ENCODE measurements at regions not wholly inside any gene's neighbourhood (a gene's known extent, or its start where the extent isn't known, plus 50 kb on each side); places are given as distances from the start of the nearest gene placed in this dataset.

GRCh38 chr4:42235304-42236021, 83.0 kb upstream of the BEND4 start:
- no peak for TF ChIP-seq CTCF (conservative IDR thresholded peaks at IDR 0.05; ENCODE audit: low read depth in 2 of 2)
- TF ChIP-seq EZH2phosphoT487 (IDR thresholded peaks at IDR 0.05; ENCODE audit: unreplicated experiment) = no peak
- TF ChIP-seq ETS1 (IDR thresholded peaks at IDR 0.05) = no peak
- no peak for TF ChIP-seq EZH2 (IDR thresholded peaks at IDR 0.05; ENCODE audit: low read depth, unreplicated experiment)
- no peak for TF ChIP-seq STAT1 (IDR thresholded peaks at IDR 0.05; ENCODE audit: unreplicated experiment)

Data from GM23338 (cell line).